ENCODE measurements at regions not wholly inside any gene's neighbourhood (a gene's known extent, or its start where the extent isn't known, plus 50 kb on each side); places are given as distances from the start of the nearest gene placed in this dataset.

DNA sequence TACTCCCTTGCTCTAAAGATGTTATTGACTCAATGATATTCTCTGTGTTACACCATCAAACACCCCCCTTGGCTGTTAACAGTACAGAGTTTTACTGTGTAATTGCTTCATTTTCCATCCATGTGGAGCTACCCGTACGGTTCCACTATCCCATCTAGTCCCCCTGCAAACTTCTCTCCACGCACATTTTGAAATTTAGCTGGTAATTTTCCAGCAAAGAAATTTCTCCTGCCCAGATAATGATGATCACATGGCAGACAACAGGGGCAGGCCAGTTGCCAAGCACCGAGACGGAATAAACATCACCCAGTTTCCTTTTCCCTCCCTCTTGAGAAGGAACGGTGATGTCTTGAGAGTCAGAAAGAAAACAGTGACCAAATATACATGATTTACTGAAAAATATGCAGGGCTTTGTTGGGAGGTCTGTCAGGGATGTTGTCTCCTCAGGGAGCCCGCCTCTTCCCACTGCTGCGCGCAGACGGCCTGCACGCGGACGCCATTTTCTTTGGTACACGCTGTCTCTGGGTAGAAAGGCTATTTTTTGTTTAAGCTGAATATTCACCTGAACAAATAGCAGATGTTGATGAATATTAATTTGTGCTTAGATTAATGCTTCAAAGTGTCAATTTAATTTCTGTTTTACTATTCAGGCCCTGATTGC lies 109.9 kb downstream of the OLFM4 start:
- TF ChIP-seq, protein P1, sequence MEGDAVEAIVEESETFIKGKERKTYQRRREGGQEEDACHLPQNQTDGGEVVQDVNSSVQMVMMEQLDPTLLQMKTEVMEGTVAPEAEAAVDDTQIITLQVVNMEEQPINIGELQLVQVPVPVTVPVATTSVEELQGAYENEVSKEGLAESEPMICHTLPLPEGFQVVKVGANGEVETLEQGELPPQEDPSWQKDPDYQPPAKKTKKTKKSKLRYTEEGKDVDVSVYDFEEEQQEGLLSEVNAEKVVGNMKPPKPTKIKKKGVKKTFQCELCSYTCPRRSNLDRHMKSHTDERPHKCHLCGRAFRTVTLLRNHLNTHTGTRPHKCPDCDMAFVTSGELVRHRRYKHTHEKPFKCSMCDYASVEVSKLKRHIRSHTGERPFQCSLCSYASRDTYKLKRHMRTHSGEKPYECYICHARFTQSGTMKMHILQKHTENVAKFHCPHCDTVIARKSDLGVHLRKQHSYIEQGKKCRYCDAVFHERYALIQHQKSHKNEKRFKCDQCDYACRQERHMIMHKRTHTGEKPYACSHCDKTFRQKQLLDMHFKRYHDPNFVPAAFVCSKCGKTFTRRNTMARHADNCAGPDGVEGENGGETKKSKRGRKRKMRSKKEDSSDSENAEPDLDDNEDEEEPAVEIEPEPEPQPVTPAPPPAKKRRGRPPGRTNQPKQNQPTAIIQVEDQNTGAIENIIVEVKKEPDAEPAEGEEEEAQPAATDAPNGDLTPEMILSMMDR (IDR thresholded peaks at IDR 0.05) = no peak
- TF ChIP-seq POLR2A (IDR thresholded peaks at IDR 0.05) = no peak
